ENCODE measurements at regions not wholly inside any gene's neighbourhood (a gene's known extent, or its start where the extent isn't known, plus 50 kb on each side); places are given as distances from the start of the nearest gene placed in this dataset.
A peak's percentile ranks its signal among the peaks of the same experiment; 100 is the strongest.

- no peak for DNase-seq (ENCODE audit: low spot score in 2 of 2, unreplicated experiment in 2 of 2)
- H3K27ac Mint-ChIP-seq, result peak overlapping the region; percentile 88
- H3K36me3 Mint-ChIP-seq, result no peaks in the 10 kb centered on the region
- H3K4me3 Mint-ChIP-seq, result no peak overlapping the region
- no peaks in the 10 kb centered on the region for H3K9me3 Mint-ChIP-seq
- TF ChIP-seq CTCF (IDR thresholded peaks at IDR 0.05; ENCODE audit: unreplicated experiment), result no peak
- H3K4me1 Mint-ChIP-seq, result peaks cover 68% of the 10 kb centered on the region
- H3K27me3 Mint-ChIP-seq (ENCODE audit: low read depth), result no peaks in the 10 kb centered on the region
Observed at GRCh38 chr10:33493978-33494377, 159.5 kb upstream of the NRP1 start.

- no peak for DNase-seq (ENCODE audit: low spot score in 2 of 2, unreplicated experiment in 2 of 2)
- peak overlapping the region; percentile 88 for H3K27ac Mint-ChIP-seq
- H3K27me3 Mint-ChIP-seq (ENCODE audit: low read depth), result no peaks in the 10 kb centered on the region
- peaks cover 63% of the 10 kb centered on the region for H3K4me1 Mint-ChIP-seq
- no peaks in the 10 kb centered on the region for H3K36me3 Mint-ChIP-seq
- no peaks in the 10 kb centered on the region for H3K9me3 Mint-ChIP-seq
- no peak for TF ChIP-seq CTCF (IDR thresholded peaks at IDR 0.05; ENCODE audit: unreplicated experiment)
- no peak overlapping the region for H3K4me3 Mint-ChIP-seq
Observed at GRCh38 chr10:33493497-33493896, 159.0 kb upstream of the NRP1 start.

GRCh38 chr10:33492701-33493345 lies 158.4 kb upstream of the NRP1 start:
- Mint-ChIP-seq H3K9me3 (no peaks in the 10 kb centered on the region), H3K27ac (peak overlapping the region; percentile 88), H3K4me1 (peaks cover 56% of the 10 kb centered on the region), H3K27me3 (ENCODE audit: low read depth) (no peaks in the 10 kb centered on the region), H3K4me3 (no peak overlapping the region), H3K36me3 (no peaks in the 10 kb centered on the region)
- no peak for DNase-seq (ENCODE audit: low spot score in 2 of 2, unreplicated experiment in 2 of 2)
- no peak for TF ChIP-seq CTCF (IDR thresholded peaks at IDR 0.05; ENCODE audit: unreplicated experiment)

GRCh38 chr10:33489501-33490176 lies 155.2 kb upstream of the NRP1 start:
- TF ChIP-seq CTCF (IDR thresholded peaks at IDR 0.05; ENCODE audit: unreplicated experiment), result no peak
- Mint-ChIP-seq H3K27ac (peak overlapping the region; percentile 66), H3K4me3 (no peak overlapping the region), H3K9me3 (no peaks in the 10 kb centered on the region), H3K27me3 (ENCODE audit: low read depth) (no peaks in the 10 kb centered on the region), H3K36me3 (no peaks in the 10 kb centered on the region), H3K4me1 (peaks cover 43% of the 10 kb centered on the region)
- DNase-seq (ENCODE audit: low spot score in 2 of 2, unreplicated experiment in 2 of 2), result no peak

GRCh38 chr10:33487014-33487776 lies 152.7 kb upstream of the NRP1 start:
- Mint-ChIP-seq H3K27me3 (ENCODE audit: low read depth) (no peaks in the 10 kb centered on the region), H3K27ac (no peak overlapping the region), H3K4me3 (no peak overlapping the region), H3K9me3 (no peaks in the 10 kb centered on the region), H3K4me1 (peaks cover 43% of the 10 kb centered on the region), H3K36me3 (no peaks in the 10 kb centered on the region)
- no peak for TF ChIP-seq CTCF (IDR thresholded peaks at IDR 0.05; ENCODE audit: unreplicated experiment)
- DNase-seq (ENCODE audit: low spot score in 2 of 2, unreplicated experiment in 2 of 2), result no peak

Data from mesothelial cell of epicardium (in vitro differentiated cells).